ENCODE measurements at regions not wholly inside any gene's neighbourhood (a gene's known extent, or its start where the extent isn't known, plus 50 kb on each side); places are given as distances from the start of the nearest gene placed in this dataset.

- TF ChIP-seq LEF1 (IDR thresholded peaks at IDR 0.05; ENCODE audit: borderline replicate concordance) (no peak), FOXM1 (IDR thresholded peaks at IDR 0.05; ENCODE audit: borderline replicate concordance) (no peak), BHLHE40 (IDR thresholded peaks at IDR 0.05; ENCODE audit: borderline replicate concordance) (no peak), ARNT (IDR thresholded peaks at IDR 0.05) (no peak), L3MBTL2 (conservative IDR thresholded peaks at IDR 0.05) (no peak), FOXK2 (IDR thresholded peaks at IDR 0.05) (no peak), FOXA1 (IDR thresholded peaks at IDR 0.05) (no peak), HDGF (IDR thresholded peaks at IDR 0.05; ENCODE audit: borderline replicate concordance) (no peak), CTBP1 (IDR thresholded peaks at IDR 0.05; ENCODE audit: borderline replicate concordance) (no peak), ZNF384 (IDR thresholded peaks at IDR 0.05) (no peak), ELF4 (IDR thresholded peaks at IDR 0.05) (no peak), PKNOX1 (IDR thresholded peaks at IDR 0.05) (no peak), NFRKB (IDR thresholded peaks at IDR 0.05) (no peak), SUZ12 (IDR thresholded peaks at IDR 0.05) (no peak), TARDBP (IDR thresholded peaks at IDR 0.05) (no peak), SP1 (IDR thresholded peaks at IDR 0.05) (no peak)
- DNase-seq (ENCODE audit: extremely low spot score), result no peak
- ChIA-PET POLR2A (no interaction called here), CTCF (interaction anchor here (0.6 kb wide), 1 partner anchor 10 kb away, joined by 3 read pairs; no protein-coding TSS in a partner anchor)
These were observed 433.8 kb upstream of the FAT1 start for GRCh38 chr4:187157380-187157958.

GRCh38 chr4:187158003-187158402 lies 434.3 kb upstream of the FAT1 start:
- POLR2A ChIA-PET, result no interaction called here
- DNase-seq (ENCODE audit: extremely low spot score), result no peak
- CTCF ChIA-PET, result interaction anchor here (0.6 kb wide), 1 partner anchor 10 kb away, joined by 3 read pairs; no protein-coding TSS in a partner anchor
- no peak for TF ChIP-seq SUZ12 (IDR thresholded peaks at IDR 0.05)
- TF ChIP-seq HDGF (IDR thresholded peaks at IDR 0.05; ENCODE audit: borderline replicate concordance), result no peak
- no peak for TF ChIP-seq TARDBP (IDR thresholded peaks at IDR 0.05)
- no peak for TF ChIP-seq NFRKB (IDR thresholded peaks at IDR 0.05)
- no peak for TF ChIP-seq BHLHE40 (IDR thresholded peaks at IDR 0.05; ENCODE audit: borderline replicate concordance)
- no peak for TF ChIP-seq FOXM1 (IDR thresholded peaks at IDR 0.05; ENCODE audit: borderline replicate concordance)
- no peak for TF ChIP-seq ARNT (IDR thresholded peaks at IDR 0.05)
- TF ChIP-seq CTBP1 (IDR thresholded peaks at IDR 0.05; ENCODE audit: borderline replicate concordance), result no peak
- no peak for TF ChIP-seq LEF1 (IDR thresholded peaks at IDR 0.05; ENCODE audit: borderline replicate concordance)
- TF ChIP-seq PKNOX1 (IDR thresholded peaks at IDR 0.05), result no peak
- no peak for TF ChIP-seq ELF4 (IDR thresholded peaks at IDR 0.05)
- TF ChIP-seq FOXA1 (IDR thresholded peaks at IDR 0.05), result no peak
- TF ChIP-seq L3MBTL2 (conservative IDR thresholded peaks at IDR 0.05), result no peak
- no peak for TF ChIP-seq FOXK2 (IDR thresholded peaks at IDR 0.05)
- no peak for TF ChIP-seq SP1 (IDR thresholded peaks at IDR 0.05)

GRCh38 chr4:187160486-187160885 lies 436.8 kb upstream of the FAT1 start:
- ChIA-PET CTCF (no interaction called here), POLR2A (no interaction called here)
- DNase-seq (ENCODE audit: extremely low spot score), result no peak

GRCh38 chr4:187166886-187167512 lies 443.3 kb upstream of the FAT1 start:
- ChIA-PET CTCF (interaction anchor here (0.6 kb wide), 2 partner anchors 97 to 394 kb away, joined by 3 read pairs; no protein-coding TSS in a partner anchor), POLR2A (no interaction called here)
- no peak for TF ChIP-seq ARNT (IDR thresholded peaks at IDR 0.05)
- no peak for DNase-seq (ENCODE audit: extremely low spot score)

More at GRCh38 chr4:187160486-187160885, 436.8 kb upstream of the FAT1 start:
- no peak for TF ChIP-seq TARDBP (IDR thresholded peaks at IDR 0.05)
- no peak for TF ChIP-seq L3MBTL2 (conservative IDR thresholded peaks at IDR 0.05)

- POLR2A ChIA-PET, result no interaction called here
- TF ChIP-seq LEF1 (IDR thresholded peaks at IDR 0.05; ENCODE audit: borderline replicate concordance) (no peak), PKNOX1 (IDR thresholded peaks at IDR 0.05) (no peak), FOXM1 (IDR thresholded peaks at IDR 0.05; ENCODE audit: borderline replicate concordance) (no peak), ELF4 (IDR thresholded peaks at IDR 0.05) (no peak), L3MBTL2 (conservative IDR thresholded peaks at IDR 0.05) (no peak), CTBP1 (IDR thresholded peaks at IDR 0.05; ENCODE audit: borderline replicate concordance) (no peak), SP1 (IDR thresholded peaks at IDR 0.05) (no peak), ARNT (IDR thresholded peaks at IDR 0.05) (no peak), FOXK2 (IDR thresholded peaks at IDR 0.05) (no peak), SUZ12 (IDR thresholded peaks at IDR 0.05) (no peak), HDGF (IDR thresholded peaks at IDR 0.05; ENCODE audit: borderline replicate concordance) (no peak), BHLHE40 (IDR thresholded peaks at IDR 0.05; ENCODE audit: borderline replicate concordance) (no peak), FOXA1 (IDR thresholded peaks at IDR 0.05) (no peak), ZNF384 (IDR thresholded peaks at IDR 0.05) (no peak), TARDBP (IDR thresholded peaks at IDR 0.05) (no peak), NFRKB (IDR thresholded peaks at IDR 0.05) (no peak)
- DNase-seq (ENCODE audit: extremely low spot score), result no peak
- CTCF ChIA-PET, result no interaction called here
These were observed 448.2 kb upstream of the FAT1 start for GRCh38 chr4:187171706-187172339.

GRCh38 chr4:187172340-187172761 lies 448.7 kb upstream of the FAT1 start:
- ChIA-PET POLR2A (no interaction called here), CTCF (no interaction called here)
- DNase-seq (ENCODE audit: extremely low spot score), result no peak
- TF ChIP-seq LEF1 (IDR thresholded peaks at IDR 0.05; ENCODE audit: borderline replicate concordance) (no peak), ZNF384 (IDR thresholded peaks at IDR 0.05) (no peak), SP1 (IDR thresholded peaks at IDR 0.05) (no peak), L3MBTL2 (conservative IDR thresholded peaks at IDR 0.05) (no peak), TARDBP (IDR thresholded peaks at IDR 0.05) (no peak), SUZ12 (IDR thresholded peaks at IDR 0.05) (no peak), PKNOX1 (IDR thresholded peaks at IDR 0.05) (no peak)
